Fibroblast of skin of right quadriceps (primary cell): ENCODE measurements at regions not wholly inside any gene's neighbourhood (a gene's known extent, or its start where the extent isn't known, plus 50 kb on each side); places are given as distances from the start of the nearest gene placed in this dataset.
"Not testable (repeated sequence)": the region's sequence is repeated elsewhere in the genome, so short reads cannot be mapped to it uniquely, and the experiment has no call there.

Experiments used
- DNase-seq: peaks from one replicate; pipeline ENCODE4 v3.0.0-alpha.2; 2013

DNA sequence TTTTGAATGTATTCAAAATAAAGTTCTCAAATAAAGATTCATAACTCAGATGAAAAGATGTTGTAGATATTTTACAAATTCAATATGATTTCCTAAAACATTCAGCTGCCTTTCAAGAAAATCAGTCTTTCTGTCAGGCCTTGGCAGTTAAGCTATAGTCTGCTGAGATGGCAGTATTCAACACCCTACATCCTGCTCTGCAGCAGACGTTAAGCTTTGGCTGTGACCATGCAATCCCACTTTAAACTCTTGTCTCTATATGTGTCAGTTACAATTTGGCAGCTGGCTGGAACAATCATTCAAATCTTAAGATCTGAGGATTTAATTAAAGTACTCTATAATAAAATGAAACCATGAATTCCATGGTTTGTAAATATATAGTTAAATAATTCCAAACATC is 567.3 kb upstream of the ZNF804A start:
- DNase-seq = no peak

DNA sequence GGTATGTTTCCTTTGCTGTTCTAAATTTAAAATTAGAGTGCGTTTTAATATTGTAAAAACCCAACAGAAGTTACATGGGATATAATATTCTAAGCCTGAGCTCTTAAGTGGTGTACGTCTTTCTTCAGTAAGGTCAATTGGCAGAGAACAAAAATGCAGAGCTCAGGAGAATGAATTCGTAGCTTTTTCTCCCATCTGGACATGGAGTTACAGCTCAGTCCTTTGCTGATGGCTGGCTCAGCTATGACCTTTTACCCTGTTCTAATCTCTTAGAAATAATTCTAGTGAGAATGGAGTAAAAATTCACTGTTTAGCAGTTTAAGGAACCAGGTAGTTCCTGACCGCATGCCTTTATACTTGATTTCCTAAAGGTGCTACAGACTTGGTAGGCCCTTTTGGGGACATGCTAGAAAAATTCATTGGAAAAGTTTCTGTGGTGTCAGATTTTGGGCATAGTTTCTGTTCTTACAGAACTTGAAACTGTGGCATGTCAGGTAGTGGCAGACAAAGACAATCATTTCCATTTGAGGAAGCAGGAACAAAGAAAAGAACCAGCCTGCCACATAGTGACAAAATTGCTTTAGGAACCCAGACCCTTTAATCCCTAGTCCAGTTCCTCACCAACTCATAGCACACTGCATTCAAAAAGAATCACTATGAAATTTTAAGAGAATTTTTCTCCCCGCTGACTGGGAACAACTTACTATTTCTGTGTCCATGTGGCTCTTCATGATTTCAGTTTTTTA is 566.8 kb upstream of the ZNF804A start:
- no peak for DNase-seq

DNA sequence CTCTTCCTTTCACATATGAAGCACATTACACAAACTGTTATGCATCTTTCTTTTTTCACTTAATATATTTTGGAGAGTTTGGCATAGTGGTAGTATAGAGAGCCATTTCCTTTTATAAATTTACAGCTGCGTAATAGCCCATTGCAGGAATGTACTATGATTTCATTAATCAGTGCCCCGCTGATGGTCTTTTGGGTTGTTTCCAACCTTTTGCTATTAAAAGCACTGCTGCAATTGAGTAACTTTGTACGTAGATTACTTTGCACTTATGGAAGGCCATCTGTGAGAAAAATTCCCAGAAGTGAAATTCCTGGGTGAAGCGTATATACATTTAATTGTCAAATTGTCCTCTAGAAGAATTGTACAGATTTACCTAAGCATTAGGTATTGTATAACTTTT is 565.3 kb upstream of the ZNF804A start:
- DNase-seq = peak; percentile 2

DNA sequence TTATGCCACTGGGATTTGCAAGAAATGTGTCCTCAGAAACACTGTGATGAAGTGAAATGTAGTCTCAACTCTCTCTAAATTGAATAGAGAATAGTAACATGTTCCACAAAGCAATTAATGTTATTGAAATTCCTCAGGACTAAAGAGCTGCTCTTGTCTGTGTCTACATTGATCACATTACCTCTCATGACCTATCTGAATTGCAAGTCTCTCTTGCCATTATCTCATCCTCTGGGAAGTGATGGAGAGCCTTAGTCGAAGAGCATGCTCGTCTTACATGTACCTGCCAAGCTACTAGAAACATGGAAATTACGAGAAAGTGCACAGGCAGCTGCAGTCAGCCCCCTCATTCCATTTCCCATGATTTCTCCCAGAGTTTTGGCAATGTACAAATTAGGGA is 561.1 kb upstream of the ZNF804A start:
- no peak for DNase-seq

DNA sequence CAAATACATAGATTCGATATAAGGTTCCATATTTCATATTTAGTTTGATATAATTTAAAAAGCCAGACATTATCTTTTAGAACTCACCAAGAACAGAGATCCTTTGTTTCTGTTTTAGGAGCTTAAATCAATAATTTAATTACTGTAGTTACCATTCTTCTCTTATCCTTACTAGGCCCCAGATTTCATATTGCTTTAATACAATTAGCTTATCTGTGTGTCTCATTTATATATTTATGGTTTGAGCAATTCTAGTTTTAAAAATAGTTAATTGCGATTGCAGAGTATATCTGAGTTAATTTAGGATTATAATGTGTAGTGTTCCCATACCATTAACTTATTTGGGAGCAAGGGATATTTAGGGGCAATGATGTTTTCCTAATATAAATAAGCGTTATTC is 558.8 kb upstream of the ZNF804A start:
- DNase-seq = no peak

DNA sequence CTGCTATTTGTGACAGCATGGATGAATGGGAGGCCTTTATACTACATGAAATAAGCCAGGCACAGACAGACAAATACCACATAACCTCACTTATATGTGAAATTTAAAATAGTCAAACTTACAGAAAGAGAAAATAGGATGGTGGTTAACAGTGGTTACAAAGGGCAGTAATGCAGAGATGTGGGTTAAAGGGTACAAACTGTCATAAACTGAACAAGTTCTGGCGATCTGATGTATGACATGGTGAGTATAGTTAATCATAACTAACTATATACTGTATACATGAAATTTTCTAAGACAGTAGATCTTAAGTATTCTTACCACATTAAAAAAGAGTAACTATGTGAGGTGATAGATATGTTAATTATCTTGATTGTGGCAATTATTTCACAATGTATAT is 558.1 kb upstream of the ZNF804A start:
- DNase-seq = no peak

DNA sequence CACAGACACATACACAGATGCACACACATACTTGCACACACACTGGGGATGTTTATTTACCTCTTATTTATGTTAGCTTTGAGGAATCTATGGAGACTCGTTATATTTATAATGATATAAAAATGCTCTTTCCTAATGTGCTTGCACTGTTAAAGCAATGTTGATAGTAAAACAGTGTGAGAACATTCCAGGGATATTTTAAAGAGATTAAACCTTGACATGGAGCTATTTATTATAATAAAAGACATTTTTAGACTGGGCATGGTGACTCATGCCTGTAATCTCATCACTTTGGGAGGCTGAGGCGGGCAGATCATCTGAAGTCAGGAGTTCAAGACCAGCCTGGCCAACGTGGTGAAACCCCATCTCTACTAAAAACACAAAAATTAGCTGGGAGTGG is 557.3 kb upstream of the ZNF804A start:
- peak; percentile 5 for DNase-seq

DNA sequence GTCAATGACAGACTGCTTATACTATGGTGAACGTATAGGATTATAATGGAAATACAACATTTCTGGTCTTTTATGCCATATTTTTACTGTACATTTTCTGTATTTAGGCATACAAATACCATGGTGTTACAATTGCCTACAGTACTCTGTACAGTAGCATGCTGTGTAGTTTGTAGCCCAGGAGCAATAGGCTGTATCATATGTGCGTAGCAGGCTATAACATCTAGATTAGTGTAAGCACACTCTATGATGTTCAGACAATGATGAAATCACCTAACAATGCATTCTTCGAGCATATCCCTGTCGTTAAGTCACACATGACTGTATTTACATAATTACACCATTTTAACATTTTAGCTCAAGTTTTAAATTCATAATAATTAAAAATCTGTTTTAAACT is 556.6 kb upstream of the ZNF804A start:
- DNase-seq = no peak

DNA sequence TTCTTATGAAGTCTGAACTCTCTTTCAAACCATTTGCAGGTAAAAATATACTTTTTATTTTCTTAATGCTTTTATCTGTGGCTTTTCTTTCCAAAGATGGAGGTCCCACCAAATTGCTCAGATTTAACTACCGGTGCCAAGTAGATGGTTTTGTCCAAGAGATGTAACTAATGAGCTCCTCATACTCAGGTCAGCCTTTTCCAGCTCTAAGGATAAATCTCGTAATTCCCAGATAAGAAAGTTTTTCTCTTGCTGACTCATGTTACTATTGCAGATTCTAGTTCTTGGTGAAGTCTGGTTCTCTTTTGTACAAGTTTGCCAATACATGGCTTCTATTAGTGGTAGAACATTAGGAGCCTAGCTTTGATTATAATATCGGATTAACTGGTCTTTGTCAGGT is 550.8 kb upstream of the ZNF804A start:
- DNase-seq = no peak

DNA sequence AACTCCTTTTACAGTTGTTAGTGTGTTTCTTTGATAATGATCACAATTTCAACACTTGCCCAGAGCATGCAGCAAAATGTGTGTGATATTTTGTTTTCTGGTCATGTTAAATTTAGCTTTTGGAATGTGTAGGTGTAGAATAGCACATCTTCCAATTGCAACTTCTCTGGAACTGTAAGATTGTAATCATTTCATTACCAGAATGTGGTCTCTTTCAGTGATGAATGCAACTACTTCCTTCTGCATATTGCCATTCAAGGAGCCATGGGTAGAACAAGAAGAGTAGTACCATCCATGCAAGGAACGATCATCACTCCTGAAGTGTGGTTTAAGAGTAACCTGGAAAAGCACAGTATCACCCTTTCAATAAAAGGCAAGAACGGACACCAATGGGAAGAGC is 548.8 kb upstream of the ZNF804A start:
- DNase-seq = no peak

DNA sequence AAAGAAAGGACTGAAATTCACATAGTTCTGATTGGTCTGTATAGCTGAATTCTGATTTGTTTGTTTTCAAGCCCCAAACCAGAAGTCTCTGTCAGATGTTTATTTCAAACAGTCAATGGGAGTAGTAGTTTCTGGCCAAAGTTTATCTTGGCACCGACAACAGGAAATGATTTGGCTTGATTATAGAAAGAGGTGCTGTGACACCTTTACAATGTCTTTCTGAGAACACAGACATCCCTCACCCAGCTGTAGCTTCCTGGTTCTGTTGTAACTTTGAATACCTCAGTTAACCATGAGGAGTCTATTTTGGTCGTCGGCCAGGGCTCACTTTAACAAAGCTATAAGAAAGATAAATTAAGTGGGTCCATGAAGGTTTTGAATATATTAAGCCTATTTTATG is 545.0 kb upstream of the ZNF804A start:
- DNase-seq = no peak

DNA sequence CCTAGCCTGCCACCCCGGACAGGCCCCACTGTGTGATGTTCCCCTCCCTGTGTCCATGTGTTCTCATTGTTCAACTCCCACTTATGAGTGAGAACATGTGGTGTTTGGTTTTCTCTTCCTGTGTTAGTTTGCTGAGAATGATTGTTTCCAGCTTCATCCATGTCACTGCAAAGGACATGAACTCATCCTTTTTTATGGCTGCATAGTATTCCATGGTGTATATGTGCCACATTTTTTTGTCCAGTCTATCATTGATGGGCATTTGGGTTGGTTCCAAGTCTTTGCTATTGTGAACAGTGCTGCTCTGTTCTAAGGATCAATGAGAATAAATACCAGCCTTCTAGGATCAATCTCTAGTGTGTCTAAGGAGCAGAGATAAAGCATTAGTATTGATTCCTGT is 543.9 kb upstream of the ZNF804A start:
- DNase-seq = not testable (repeated sequence)

DNA sequence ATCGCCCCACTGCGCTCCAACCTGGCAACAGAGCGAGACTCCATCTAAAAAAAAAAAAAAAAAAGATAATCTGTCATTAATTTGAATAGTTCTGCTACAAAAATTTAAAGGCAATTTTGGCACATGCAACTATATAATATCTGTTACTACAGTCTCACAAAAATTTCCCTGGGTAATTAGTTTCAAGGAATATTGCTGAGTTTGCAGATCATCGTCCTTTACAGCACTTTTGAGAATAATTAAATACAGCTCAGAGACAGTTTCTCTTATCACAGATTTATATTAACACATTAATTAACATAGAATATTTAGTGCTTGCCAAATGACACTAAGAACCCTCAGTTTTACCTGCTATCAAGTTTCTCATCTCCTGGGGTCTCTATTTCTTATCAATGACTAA is 540.4 kb upstream of the ZNF804A start:
- DNase-seq = no peak

DNA sequence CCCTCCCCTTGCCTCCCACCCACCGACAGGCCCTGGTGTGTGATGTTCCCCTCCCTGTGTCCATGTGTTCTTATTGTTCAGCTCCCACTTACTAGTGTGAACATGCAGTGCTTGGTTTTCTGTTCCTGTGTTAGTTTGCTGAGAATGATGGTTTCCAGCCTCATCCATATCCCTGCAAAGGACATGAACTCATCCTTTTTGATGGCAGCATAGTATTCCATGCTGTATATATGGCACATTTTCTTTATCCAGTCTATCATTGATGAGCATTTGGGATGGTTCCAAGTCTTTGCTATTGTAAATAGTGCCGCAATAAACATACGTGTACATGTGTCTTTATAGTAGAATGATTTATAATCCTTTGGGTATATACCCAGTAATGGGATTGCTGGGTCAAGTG is 538.1 kb upstream of the ZNF804A start:
- not testable (repeated sequence) for DNase-seq

DNA sequence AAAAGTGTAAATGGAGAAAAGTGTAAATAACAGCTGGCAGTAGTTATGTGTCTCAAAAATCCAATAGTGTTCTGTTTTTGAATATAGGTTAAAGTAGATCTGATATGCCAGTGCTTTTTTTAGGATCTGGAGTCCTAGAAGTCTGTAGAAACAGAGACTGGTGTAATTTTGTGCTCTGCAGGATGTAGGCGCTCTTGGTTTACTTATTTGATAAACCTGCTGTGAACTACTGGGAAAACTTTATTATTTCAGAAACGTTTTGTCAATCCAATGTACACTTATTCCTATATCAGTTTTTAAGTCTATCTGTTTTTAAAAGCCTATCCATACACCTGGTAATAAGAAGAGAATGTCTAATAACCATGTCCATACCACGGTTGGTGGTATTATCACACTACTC is 530.8 kb upstream of the ZNF804A start:
- no peak for DNase-seq

DNA sequence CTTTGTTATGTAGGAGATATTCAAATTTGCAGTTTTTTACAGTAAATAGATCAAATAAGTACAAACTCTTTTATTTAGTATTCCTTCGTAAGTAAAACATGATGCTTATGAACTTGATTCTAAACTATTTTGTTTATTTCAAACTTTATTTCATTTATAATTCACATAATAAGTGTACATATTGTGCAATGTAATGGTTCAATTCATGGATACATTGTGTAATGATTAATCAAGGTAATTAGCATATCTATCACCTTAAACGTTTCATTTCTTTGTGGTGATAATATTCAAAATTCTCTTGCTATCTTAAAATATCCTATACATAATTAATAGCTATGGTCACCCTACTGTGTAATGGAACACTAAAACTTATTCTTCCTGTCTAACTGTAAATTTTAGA is 525.9 kb upstream of the ZNF804A start:
- no peak for DNase-seq

DNA sequence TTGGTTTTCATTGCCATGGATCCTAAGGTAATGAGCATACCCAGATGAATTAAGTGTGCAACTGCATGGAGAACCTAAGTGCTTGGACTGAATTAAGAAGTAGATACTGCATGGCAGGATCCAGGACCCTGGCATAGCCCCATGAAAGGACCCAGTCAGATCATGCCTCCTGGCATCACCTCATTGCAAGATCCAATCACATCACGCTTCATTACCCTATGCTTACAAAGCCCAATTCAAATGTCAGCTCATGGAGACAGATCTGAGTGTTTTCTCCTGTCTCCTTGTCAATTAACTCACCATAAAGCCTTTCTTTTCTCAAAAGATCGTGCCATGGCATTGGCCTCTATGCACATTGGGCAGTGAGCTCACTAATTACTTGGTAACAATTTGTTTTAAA is 519.8 kb upstream of the ZNF804A start:
- DNase-seq = no peak

DNA sequence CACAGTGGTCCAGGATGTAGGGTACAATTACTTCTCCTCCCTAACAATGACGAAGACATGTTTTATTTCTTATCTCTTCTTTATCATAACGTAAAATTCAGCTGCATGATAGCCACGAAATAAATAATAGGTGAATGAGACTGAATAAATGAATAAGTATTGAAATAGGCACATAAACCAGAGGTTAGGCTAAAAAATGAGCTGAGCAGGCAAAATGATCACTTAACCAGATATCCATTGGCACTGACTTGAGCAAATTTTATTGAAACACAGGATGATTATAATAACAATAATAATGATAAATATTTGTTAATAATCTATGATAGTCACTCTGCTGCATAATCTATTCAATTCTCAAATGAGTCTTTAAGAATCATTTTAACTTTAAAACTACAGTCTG is 506.9 kb upstream of the ZNF804A start:
- no peak for DNase-seq

DNA sequence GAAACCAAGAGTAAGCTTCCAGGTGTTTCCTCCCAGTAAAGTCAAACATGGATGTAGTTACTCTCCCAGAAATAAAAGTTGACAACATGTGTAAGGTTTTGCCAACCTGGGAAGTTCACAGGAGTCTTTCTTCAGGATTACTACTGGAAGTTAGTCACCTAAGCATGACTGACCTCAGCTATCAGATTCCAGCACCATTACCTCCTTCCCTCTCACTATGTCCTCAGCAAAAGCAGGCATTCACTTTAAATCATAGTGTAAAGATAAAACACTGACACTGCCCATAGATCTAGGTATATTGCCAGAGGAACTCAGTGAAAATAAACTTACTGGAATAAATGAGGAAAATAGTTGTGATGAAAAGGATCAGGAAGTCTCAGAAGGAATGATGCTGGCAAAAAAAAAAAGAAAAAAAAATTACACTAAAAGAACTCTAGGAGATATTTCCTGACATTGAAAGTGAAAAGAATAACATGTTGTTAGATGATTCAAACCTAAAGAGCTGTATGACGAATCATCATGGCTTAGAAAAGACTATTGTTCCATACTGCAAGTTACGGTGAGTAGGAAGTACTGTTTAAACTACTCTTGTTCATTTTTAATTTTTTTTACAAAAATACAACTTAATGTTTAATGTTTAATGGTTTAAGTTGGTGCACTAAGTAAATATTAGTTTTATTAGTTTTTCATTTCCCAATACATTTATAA is 484.5 kb upstream of the ZNF804A start:
- no peak for DNase-seq

DNA sequence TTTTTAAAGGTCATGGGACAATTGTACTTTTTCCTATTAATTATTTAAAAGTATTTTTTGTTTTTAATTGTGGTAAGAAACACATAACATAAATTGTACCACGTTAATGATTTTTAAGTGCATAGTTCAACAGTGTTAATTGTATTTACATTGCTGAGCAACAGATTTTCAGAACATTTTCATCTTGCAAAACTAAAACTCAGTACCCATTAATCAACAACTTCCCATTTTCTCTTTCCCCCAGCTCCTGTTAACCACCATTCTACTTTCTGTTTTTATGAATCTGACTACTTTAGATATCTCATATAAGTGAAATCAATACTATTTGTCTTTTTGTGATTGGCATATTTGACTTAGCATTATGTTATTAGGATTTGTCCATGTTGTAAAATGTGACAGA is 483.9 kb upstream of the ZNF804A start:
- no peak for DNase-seq

DNA sequence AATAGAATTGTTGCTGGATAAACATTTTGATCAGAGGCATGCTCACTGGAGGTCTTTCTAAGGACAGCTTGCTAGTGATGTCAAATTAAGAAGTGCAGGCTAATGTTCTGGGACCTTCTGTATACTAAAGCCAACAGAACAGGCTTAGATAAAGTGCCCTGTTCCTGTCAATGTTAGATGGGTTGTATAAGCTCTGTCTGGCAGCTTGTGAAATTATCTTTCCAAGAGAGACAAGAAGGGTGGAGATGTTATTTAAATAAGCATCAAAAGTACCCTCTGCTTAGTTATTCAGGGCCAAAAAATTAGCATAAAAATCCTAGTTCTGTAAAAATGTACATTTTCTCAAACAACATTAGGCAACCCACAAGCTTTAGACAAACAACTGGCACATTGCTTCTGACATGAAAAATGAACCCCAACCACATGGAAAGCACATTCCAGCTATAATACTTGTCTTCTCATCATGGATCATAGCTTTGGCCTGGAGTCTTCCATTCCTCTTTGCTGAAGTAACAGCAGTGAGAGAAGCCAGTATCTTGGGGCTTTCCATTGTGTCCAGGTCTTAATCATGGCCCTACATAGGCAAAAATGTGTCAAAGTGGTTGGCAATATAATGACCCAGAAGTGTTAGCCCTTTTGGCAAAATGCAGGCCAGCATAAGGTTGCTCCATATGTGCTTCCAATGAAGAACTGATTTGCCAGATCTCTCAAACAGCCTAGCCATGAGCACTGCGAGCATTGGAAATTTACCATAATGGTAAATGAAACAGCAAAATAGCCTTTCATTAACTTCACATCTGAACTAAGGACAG is 478.1 kb upstream of the ZNF804A start:
- no peak for DNase-seq

DNA sequence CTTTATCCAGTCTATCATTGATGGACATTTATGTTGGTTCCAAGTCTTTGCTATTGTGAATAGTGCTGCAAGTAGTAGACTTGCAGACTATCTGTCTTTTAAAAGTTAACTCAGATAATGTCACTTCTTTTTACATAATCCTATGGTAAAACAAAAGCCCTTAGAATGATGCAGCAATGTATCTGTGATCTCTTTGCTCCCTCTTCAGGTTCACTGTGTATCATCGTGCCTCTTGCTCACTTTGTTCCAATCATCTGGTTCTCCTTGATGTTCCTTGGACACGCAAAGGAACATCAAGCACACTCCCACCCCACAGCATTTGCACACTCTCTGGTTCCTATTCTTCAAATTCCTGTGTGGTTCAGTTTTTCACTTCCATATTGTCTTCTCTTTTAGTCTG is 472.5 kb upstream of the ZNF804A start:
- DNase-seq = no peak

DNA sequence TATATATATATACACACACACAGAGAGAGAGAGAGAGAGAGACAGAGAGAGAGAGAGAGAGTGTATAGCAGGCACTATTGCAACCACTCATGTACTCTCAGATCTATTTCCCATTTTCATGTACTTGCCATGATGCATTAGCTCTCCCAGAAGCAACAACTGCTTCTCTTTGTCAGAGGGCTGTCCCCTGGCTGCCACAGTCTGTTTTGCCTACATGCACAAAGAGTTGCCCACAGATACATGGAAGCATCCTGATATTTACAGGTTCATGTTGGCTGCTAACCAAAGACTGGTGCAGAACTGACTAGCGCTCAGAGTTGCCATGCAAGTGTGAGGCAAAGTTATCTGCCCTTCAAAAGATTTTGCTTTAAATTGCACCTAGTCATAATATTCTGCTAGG is 469.3 kb upstream of the ZNF804A start:
- DNase-seq = no peak

DNA sequence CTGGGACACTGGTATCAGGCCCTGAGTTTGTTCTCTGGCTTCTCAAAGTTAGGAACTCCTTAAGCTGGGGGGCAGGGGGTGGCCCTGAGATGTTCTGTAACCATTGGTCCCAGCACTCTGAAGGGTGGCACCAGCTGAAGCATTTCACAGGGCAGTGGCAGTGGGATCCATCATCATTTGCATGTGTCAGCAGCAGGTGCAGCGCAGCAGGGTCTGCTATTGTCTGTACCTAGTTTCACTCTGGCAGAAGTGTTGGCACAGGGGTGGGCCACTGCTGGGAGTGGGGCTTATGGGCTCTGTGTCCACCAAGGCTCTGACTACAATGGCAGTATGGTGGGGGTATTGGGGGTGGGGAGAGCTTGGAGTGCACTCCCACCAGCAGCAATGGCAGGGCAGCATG is 460.4 kb upstream of the ZNF804A start:
- no peak for DNase-seq
